ENCODE measurements at regions not wholly inside any gene's neighbourhood (a gene's known extent, or its start where the extent isn't known, plus 50 kb on each side); places are given as distances from the start of the nearest gene placed in this dataset.
"Not testable (repeated sequence)": the region's sequence is repeated elsewhere in the genome, so short reads cannot be mapped to it uniquely, and the experiment has no call there.

GRCh38 chr19:34577056-34577455 is 95.5 kb downstream of the WTIP start:
- no peak for DNase-seq
- Histone ChIP-seq H3K27me3 (replicated peaks in 2 of 5; ENCODE audit: control insufficient read depth in 4 of 5, insufficient read depth in 5 of 5, low read length in 4 of 5) (peaks cover 0 to 34% (median 0%) of the 10 kb centered on the region in 5 experiments), H3K4me3 (ENCODE audit: control insufficient read depth in 1 of 7, extremely low read depth in 1 of 7, insufficient read depth in 4 of 7, low read depth in 2 of 7, low read length in 6 of 7) (no peak overlapping the region), H3K36me3 (ENCODE audit: control insufficient read depth in 4 of 4, insufficient read depth in 4 of 4, low read length in 3 of 4) (no peaks in the 10 kb centered on the region), H3K9me3 (ENCODE audit: control extremely low read depth in 1 of 5, control insufficient read depth in 4 of 5, insufficient read depth in 2 of 5, low read depth in 1 of 5, low read length in 4 of 5) (peaks cover 0 to 22% (median 6%) of the 10 kb centered on the region in 5 experiments), H3K4me1 (ENCODE audit: control extremely low read depth in 1 of 4, control insufficient read depth in 4 of 4, insufficient read depth in 4 of 4, low read length in 3 of 4) (no peaks in the 10 kb centered on the region), H3K27ac (ENCODE audit: insufficient read depth in 1 of 2, low read depth in 1 of 2, low read length in 2 of 2, poor library complexity in 1 of 2, severe bottlenecking in 2 of 2) (no peak overlapping the region)
- CTCF ChIA-PET: no interaction called here
- POLR2A ChIA-PET: no interaction called here
- 63% methylated on average over 11 of the region's 16 CpGs for WGBS (ENCODE audit: insufficient coverage)

- Histone ChIP-seq H3K9me3 (ENCODE audit: control extremely low read depth in 1 of 5, control insufficient read depth in 4 of 5, insufficient read depth in 2 of 5, low read depth in 1 of 5, low read length in 4 of 5) (peaks cover 0 to 22% (median 6%) of the 10 kb centered on the region in 5 experiments), H3K27me3 (replicated peaks in 2 of 5; ENCODE audit: control insufficient read depth in 4 of 5, insufficient read depth in 5 of 5, low read length in 4 of 5) (peaks cover 0 to 34% (median 0%) of the 10 kb centered on the region in 5 experiments), H3K4me3 (ENCODE audit: control insufficient read depth in 1 of 7, extremely low read depth in 1 of 7, insufficient read depth in 4 of 7, low read depth in 2 of 7, low read length in 6 of 7) (no peak overlapping the region), H3K4me1 (ENCODE audit: control extremely low read depth in 1 of 4, control insufficient read depth in 4 of 4, insufficient read depth in 4 of 4, low read length in 3 of 4) (no peaks in the 10 kb centered on the region), H3K27ac (ENCODE audit: insufficient read depth in 1 of 2, low read depth in 1 of 2, low read length in 2 of 2, poor library complexity in 1 of 2, severe bottlenecking in 2 of 2) (no peak overlapping the region), H3K36me3 (ENCODE audit: control insufficient read depth in 4 of 4, insufficient read depth in 4 of 4, low read length in 3 of 4) (no peaks in the 10 kb centered on the region)
- POLR2A ChIA-PET: no interaction called here
- DNase-seq: no peak
- 96% methylated on average over 4 of the region's 5 CpGs for WGBS (ENCODE audit: insufficient coverage)
- CTCF ChIA-PET: no interaction called here
Observed at GRCh38 chr19:34576292-34576691, 94.7 kb downstream of the WTIP start.

- Histone ChIP-seq H3K27ac (ENCODE audit: insufficient read depth in 1 of 2, low read depth in 1 of 2, low read length in 2 of 2, poor library complexity in 1 of 2, severe bottlenecking in 2 of 2) (no peak overlapping the region), H3K4me3 (ENCODE audit: control insufficient read depth in 1 of 7, extremely low read depth in 1 of 7, insufficient read depth in 4 of 7, low read depth in 2 of 7, low read length in 6 of 7) (no peak overlapping the region), H3K9me3 (ENCODE audit: control extremely low read depth in 1 of 5, control insufficient read depth in 4 of 5, insufficient read depth in 2 of 5, low read depth in 1 of 5, low read length in 4 of 5) (peaks cover 0 to 31% (median 13%) of the 10 kb centered on the region in 5 experiments), H3K27me3 (replicated peaks in 2 of 5; ENCODE audit: control insufficient read depth in 4 of 5, insufficient read depth in 5 of 5, low read length in 4 of 5) (peaks cover 0 to 34% (median 0%) of the 10 kb centered on the region in 5 experiments), H3K4me1 (ENCODE audit: control extremely low read depth in 1 of 4, control insufficient read depth in 4 of 4, insufficient read depth in 4 of 4, low read length in 3 of 4) (no peaks in the 10 kb centered on the region), H3K36me3 (ENCODE audit: control insufficient read depth in 4 of 4, insufficient read depth in 4 of 4, low read length in 3 of 4) (no peaks in the 10 kb centered on the region)
- ChIA-PET POLR2A (no interaction called here), CTCF (no interaction called here)
- WGBS (ENCODE audit: insufficient coverage): 90% methylated on average over 20 of the region's 20 CpGs
- DNase-seq: no peak
Observed at GRCh38 chr19:34575206-34575605, 93.6 kb downstream of the WTIP start.

- peaks cover 0 to 31% (median 15%) of the 10 kb centered on the region in 5 experiments for H3K9me3 ChIP-seq (ENCODE audit: control extremely low read depth in 1 of 5, control insufficient read depth in 4 of 5, insufficient read depth in 2 of 5, low read depth in 1 of 5, low read length in 4 of 5)
- POLR2A ChIA-PET: no interaction called here
- H3K4me3 ChIP-seq (ENCODE audit: control insufficient read depth in 1 of 7, extremely low read depth in 1 of 7, insufficient read depth in 4 of 7, low read depth in 2 of 7, low read length in 6 of 7): no peak overlapping the region
- no peaks in the 10 kb centered on the region for H3K4me1 ChIP-seq (ENCODE audit: control extremely low read depth in 1 of 4, control insufficient read depth in 4 of 4, insufficient read depth in 4 of 4, low read length in 3 of 4)
- DNase-seq: no peak
- H3K27ac ChIP-seq (ENCODE audit: insufficient read depth in 1 of 2, low read depth in 1 of 2, low read length in 2 of 2, poor library complexity in 1 of 2, severe bottlenecking in 2 of 2): no peak overlapping the region
- H3K36me3 ChIP-seq (ENCODE audit: control insufficient read depth in 4 of 4, insufficient read depth in 4 of 4, low read length in 3 of 4): no peaks in the 10 kb centered on the region
- H3K27me3 ChIP-seq (replicated peaks in 2 of 5; ENCODE audit: control insufficient read depth in 4 of 5, insufficient read depth in 5 of 5, low read length in 4 of 5): peaks cover 0 to 34% (median 0%) of the 10 kb centered on the region in 5 experiments
- WGBS (ENCODE audit: insufficient coverage): 73% methylated on average over 3 of the region's 3 CpGs
- CTCF ChIA-PET: no interaction called here
Observed at GRCh38 chr19:34574704-34575103, 93.1 kb downstream of the WTIP start.

GRCh38 chr19:34573226-34573864 is 91.8 kb downstream of the WTIP start:
- H3K27me3 ChIP-seq (replicated peaks in 2 of 5; ENCODE audit: control insufficient read depth in 4 of 5, insufficient read depth in 5 of 5, low read length in 4 of 5): peaks cover 0 to 21% (median 0%) of the 10 kb centered on the region in 5 experiments
- ChIA-PET POLR2A (no interaction called here), CTCF (no interaction called here)
- H3K27ac ChIP-seq (ENCODE audit: insufficient read depth in 1 of 2, low read depth in 1 of 2, low read length in 2 of 2, poor library complexity in 1 of 2, severe bottlenecking in 2 of 2): no peak overlapping the region
- no peaks in the 10 kb centered on the region for H3K36me3 ChIP-seq (ENCODE audit: control insufficient read depth in 4 of 4, insufficient read depth in 4 of 4, low read length in 3 of 4)
- 86% methylated on average over 9 of the region's 14 CpGs for WGBS (ENCODE audit: insufficient coverage)
- no peak for DNase-seq
- H3K4me1 ChIP-seq (ENCODE audit: control extremely low read depth in 1 of 4, control insufficient read depth in 4 of 4, insufficient read depth in 4 of 4, low read length in 3 of 4): no peaks in the 10 kb centered on the region
- H3K9me3 ChIP-seq (ENCODE audit: control extremely low read depth in 1 of 5, control insufficient read depth in 4 of 5, insufficient read depth in 2 of 5, low read depth in 1 of 5, low read length in 4 of 5): peaks cover 0 to 38% (median 18%) of the 10 kb centered on the region in 5 experiments
- no peak overlapping the region for H3K4me3 ChIP-seq (ENCODE audit: control insufficient read depth in 1 of 7, extremely low read depth in 1 of 7, insufficient read depth in 4 of 7, low read depth in 2 of 7, low read length in 6 of 7)

- CTCF ChIA-PET; H3K36me3 ChIP-seq (ENCODE audit: control insufficient read depth in 4 of 4, insufficient read depth in 4 of 4, low read length in 3 of 4); H3K4me1 ChIP-seq (ENCODE audit: control extremely low read depth in 1 of 4, control insufficient read depth in 4 of 4, insufficient read depth in 4 of 4, low read length in 3 of 4); POLR2A ChIA-PET; H3K27me3 ChIP-seq (replicated peaks in 2 of 5; ENCODE audit: control insufficient read depth in 4 of 5, insufficient read depth in 5 of 5, low read length in 4 of 5); H3K27ac ChIP-seq (ENCODE audit: insufficient read depth in 1 of 2, low read depth in 1 of 2, low read length in 2 of 2, poor library complexity in 1 of 2, severe bottlenecking in 2 of 2); H3K4me3 ChIP-seq (ENCODE audit: control insufficient read depth in 1 of 7, extremely low read depth in 1 of 7, insufficient read depth in 4 of 7, low read depth in 2 of 7, low read length in 6 of 7): not testable (repeated sequence)
- peak; percentile 9 to 33 (median 25) for DNase-seq
- H3K9me3 ChIP-seq (ENCODE audit: control extremely low read depth in 1 of 5, control insufficient read depth in 4 of 5, insufficient read depth in 2 of 5, low read depth in 1 of 5, low read length in 4 of 5): peaks cover 0 to 33% (median 15%) of the 10 kb centered on the region in 5 experiments
- WGBS (ENCODE audit: insufficient coverage): 95% methylated on average over 4 of the region's 6 CpGs
Observed at GRCh38 chr19:34570140-34570539, 88.6 kb downstream of the WTIP start.

- H3K9me3 ChIP-seq (ENCODE audit: control extremely low read depth in 1 of 5, control insufficient read depth in 4 of 5, insufficient read depth in 2 of 5, low read depth in 1 of 5, low read length in 4 of 5); H3K4me3 ChIP-seq (ENCODE audit: control insufficient read depth in 1 of 7, extremely low read depth in 1 of 7, insufficient read depth in 4 of 7, low read depth in 2 of 7, low read length in 6 of 7); H3K27ac ChIP-seq (ENCODE audit: insufficient read depth in 1 of 2, low read depth in 1 of 2, low read length in 2 of 2, poor library complexity in 1 of 2, severe bottlenecking in 2 of 2); H3K4me1 ChIP-seq (ENCODE audit: control extremely low read depth in 1 of 4, control insufficient read depth in 4 of 4, insufficient read depth in 4 of 4, low read length in 3 of 4); H3K36me3 ChIP-seq (ENCODE audit: control insufficient read depth in 4 of 4, insufficient read depth in 4 of 4, low read length in 3 of 4); POLR2A ChIA-PET; DNase-seq: not testable (repeated sequence)
- peaks cover 0 to 11% (median 0%) of the 10 kb centered on the region in 5 experiments for H3K27me3 ChIP-seq (replicated peaks in 2 of 5; ENCODE audit: control insufficient read depth in 4 of 5, insufficient read depth in 5 of 5, low read length in 4 of 5)
- WGBS (ENCODE audit: insufficient coverage): no CpG with 5 or more reads among the region's 3 CpGs
- CTCF ChIA-PET: interaction anchor here (1.2 kb wide), 1 partner anchor 10 kb away, joined by 3 read pairs; no protein-coding TSS in a partner anchor
Observed at GRCh38 chr19:34562344-34562743, 80.8 kb downstream of the WTIP start.
